ENCODE measurements at regions not wholly inside any gene's neighbourhood (a gene's known extent, or its start where the extent isn't known, plus 50 kb on each side); places are given as distances from the start of the nearest gene placed in this dataset.

DNA sequence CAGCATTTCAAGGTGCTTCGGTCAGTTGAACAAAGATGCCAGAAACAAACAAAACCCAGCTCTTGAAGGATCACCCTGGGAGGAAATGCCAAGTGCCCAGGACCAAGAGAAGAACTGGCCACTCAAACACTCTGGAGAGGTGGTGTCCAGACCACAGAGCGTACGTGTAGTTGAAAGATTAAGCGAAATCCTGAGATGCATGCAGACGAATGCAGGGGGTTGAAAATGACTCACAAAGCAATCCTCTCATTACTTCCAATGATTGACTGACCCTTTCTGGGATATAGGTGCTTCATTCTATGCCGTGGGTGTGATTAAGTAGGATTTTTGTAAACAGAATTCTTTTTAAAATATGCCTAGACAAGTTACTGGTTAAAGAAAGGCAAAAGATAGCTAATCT is 71.5 kb upstream of the ATXN1 start:
- Histone ChIP-seq H3K4me3 (ENCODE audit: low read length) (no peak overlapping the region), H3K4me1 (ENCODE audit: control insufficient read depth, insufficient read depth, low read length) (no peaks in the 10 kb centered on the region), H3K36me3 (ENCODE audit: control insufficient read depth, insufficient read depth, low read length) (no peaks in the 10 kb centered on the region), H3K27ac (ENCODE audit: low read length) (no peak overlapping the region), H3K27me3 (ENCODE audit: control insufficient read depth, insufficient read depth, low read length) (no peaks in the 10 kb centered on the region), H3K9me3 (ENCODE audit: control insufficient read depth, insufficient read depth, low read length) (no peaks in the 10 kb centered on the region)
- Mint-ChIP-seq H3K9me3 (no peaks in the 10 kb centered on the region), H3K36me3 (no peaks in the 10 kb centered on the region), H3K27ac (no peak overlapping the region), H3K27me3 (ENCODE audit: low read depth in 2 of 2) (peaks cover 0 to 9% of the 10 kb centered on the region in 2 donors), H3K4me3 (no peak overlapping the region), H3K4me1 (peaks cover 19 to 25% of the 10 kb centered on the region in 2 donors)
- TF ChIP-seq, protein P1, sequence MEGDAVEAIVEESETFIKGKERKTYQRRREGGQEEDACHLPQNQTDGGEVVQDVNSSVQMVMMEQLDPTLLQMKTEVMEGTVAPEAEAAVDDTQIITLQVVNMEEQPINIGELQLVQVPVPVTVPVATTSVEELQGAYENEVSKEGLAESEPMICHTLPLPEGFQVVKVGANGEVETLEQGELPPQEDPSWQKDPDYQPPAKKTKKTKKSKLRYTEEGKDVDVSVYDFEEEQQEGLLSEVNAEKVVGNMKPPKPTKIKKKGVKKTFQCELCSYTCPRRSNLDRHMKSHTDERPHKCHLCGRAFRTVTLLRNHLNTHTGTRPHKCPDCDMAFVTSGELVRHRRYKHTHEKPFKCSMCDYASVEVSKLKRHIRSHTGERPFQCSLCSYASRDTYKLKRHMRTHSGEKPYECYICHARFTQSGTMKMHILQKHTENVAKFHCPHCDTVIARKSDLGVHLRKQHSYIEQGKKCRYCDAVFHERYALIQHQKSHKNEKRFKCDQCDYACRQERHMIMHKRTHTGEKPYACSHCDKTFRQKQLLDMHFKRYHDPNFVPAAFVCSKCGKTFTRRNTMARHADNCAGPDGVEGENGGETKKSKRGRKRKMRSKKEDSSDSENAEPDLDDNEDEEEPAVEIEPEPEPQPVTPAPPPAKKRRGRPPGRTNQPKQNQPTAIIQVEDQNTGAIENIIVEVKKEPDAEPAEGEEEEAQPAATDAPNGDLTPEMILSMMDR (IDR thresholded peaks at IDR 0.05): no peak
- 91% methylated on average over 5 of the region's 6 CpGs for WGBS (ENCODE audit: insufficient coverage)
- intact Hi-C loops (cut with micrococcal nuclease): no loop called here
- no peak for ATAC-seq
- DNase-seq: no peak

GRCh38 chr6:16832043-16832567 is 70.8 kb upstream of the ATXN1 start:
- intact Hi-C loops (cut with micrococcal nuclease): no loop called here
- no peak overlapping the region for H3K4me3 Mint-ChIP-seq
- DNase-seq: no peak
- no peaks in the 10 kb centered on the region for H3K36me3 Mint-ChIP-seq
- TF ChIP-seq, protein P1 (IDR thresholded peaks at IDR 0.05): no peak
- no peaks in the 10 kb centered on the region for H3K36me3 ChIP-seq (ENCODE audit: control insufficient read depth, insufficient read depth, low read length)
- no peak for ATAC-seq
- no peak overlapping the region for H3K27ac ChIP-seq (ENCODE audit: low read length)
- 93% methylated on average over 5 of the region's 5 CpGs for WGBS (ENCODE audit: insufficient coverage)
- peaks cover 19 to 25% of the 10 kb centered on the region in 2 donors for H3K4me1 Mint-ChIP-seq
- no peaks in the 10 kb centered on the region for H3K27me3 ChIP-seq (ENCODE audit: control insufficient read depth, insufficient read depth, low read length)
- H3K9me3 Mint-ChIP-seq: no peaks in the 10 kb centered on the region
- no peaks in the 10 kb centered on the region for H3K9me3 ChIP-seq (ENCODE audit: control insufficient read depth, insufficient read depth, low read length)
- H3K27me3 Mint-ChIP-seq (ENCODE audit: low read depth in 2 of 2): peaks cover 6 to 9% of the 10 kb centered on the region in 2 donors
- peak overlapping the region in 1 of 2 donors; percentile 39 for H3K27ac Mint-ChIP-seq
- H3K4me3 ChIP-seq (ENCODE audit: low read length): no peak overlapping the region
- no peaks in the 10 kb centered on the region for H3K4me1 ChIP-seq (ENCODE audit: control insufficient read depth, insufficient read depth, low read length)

GRCh38 chr6:16831136-16831535 is 69.9 kb upstream of the ATXN1 start:
- Mint-ChIP-seq H3K4me1 (peaks cover 9 to 16% of the 10 kb centered on the region in 2 donors), H3K27me3 (ENCODE audit: low read depth in 2 of 2) (peaks cover 9 to 12% of the 10 kb centered on the region in 2 donors), H3K27ac (no peak overlapping the region), H3K36me3 (no peaks in the 10 kb centered on the region), H3K9me3 (no peaks in the 10 kb centered on the region), H3K4me3 (no peak overlapping the region)
- Histone ChIP-seq H3K27ac (ENCODE audit: low read length) (no peak overlapping the region), H3K4me3 (ENCODE audit: low read length) (no peak overlapping the region), H3K36me3 (ENCODE audit: control insufficient read depth, insufficient read depth, low read length) (no peaks in the 10 kb centered on the region), H3K27me3 (ENCODE audit: control insufficient read depth, insufficient read depth, low read length) (no peaks in the 10 kb centered on the region), H3K9me3 (ENCODE audit: control insufficient read depth, insufficient read depth, low read length) (no peaks in the 10 kb centered on the region), H3K4me1 (ENCODE audit: control insufficient read depth, insufficient read depth, low read length) (no peaks in the 10 kb centered on the region)
- no peak for ATAC-seq
- TF ChIP-seq, protein P1 (IDR thresholded peaks at IDR 0.05): no peak
- intact Hi-C loops (cut with micrococcal nuclease): no loop called here
- no peak for DNase-seq
- 67% methylated on average over 4 of the region's 8 CpGs for WGBS (ENCODE audit: insufficient coverage)

DNA sequence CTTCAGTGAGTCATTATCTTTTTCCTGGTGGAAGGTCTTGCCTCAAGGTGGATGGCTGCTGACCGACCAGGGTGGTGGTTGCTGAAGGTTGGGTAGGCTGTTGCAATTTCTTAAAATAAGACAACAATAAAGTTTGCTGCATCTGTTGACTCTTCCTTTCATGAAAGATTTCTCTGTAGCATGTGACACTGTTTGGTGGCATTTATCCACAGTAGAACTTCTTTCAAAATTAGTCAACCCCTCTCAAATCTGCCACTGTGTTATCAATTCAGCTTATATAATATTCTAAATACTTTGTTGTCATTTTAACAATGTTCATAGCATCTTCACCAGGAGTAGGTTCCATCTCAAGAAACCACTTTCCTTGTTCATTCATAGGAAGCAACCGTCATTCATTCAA is 66.8 kb upstream of the ATXN1 start:
- no peak overlapping the region for H3K4me3 Mint-ChIP-seq

More for the DNA sequence above, 66.8 kb upstream of the ATXN1 start:
- WGBS (ENCODE audit: insufficient coverage): 82% methylated on average over 2 of the region's 2 CpGs
- no peaks in the 10 kb centered on the region for H3K9me3 ChIP-seq (ENCODE audit: control insufficient read depth, insufficient read depth, low read length)
- no peak overlapping the region for H3K4me3 ChIP-seq (ENCODE audit: low read length)
- Mint-ChIP-seq H3K4me1 (peaks cover 7 to 12% of the 10 kb centered on the region in 2 donors), H3K9me3 (no peaks in the 10 kb centered on the region), H3K27ac (no peak overlapping the region), H3K27me3 (ENCODE audit: low read depth in 2 of 2) (peaks cover 15 to 30% of the 10 kb centered on the region in 2 donors), H3K36me3 (no peaks in the 10 kb centered on the region)
- H3K27ac ChIP-seq (ENCODE audit: low read length): no peak overlapping the region
- H3K27me3 ChIP-seq (ENCODE audit: control insufficient read depth, insufficient read depth, low read length): peaks cover 3% of the 10 kb centered on the region
- ATAC-seq (no peak), DNase-seq (no peak)
- TF ChIP-seq, protein P1 (IDR thresholded peaks at IDR 0.05): no peak
- no peaks in the 10 kb centered on the region for H3K4me1 ChIP-seq (ENCODE audit: control insufficient read depth, insufficient read depth, low read length)
- intact Hi-C loops (cut with micrococcal nuclease): no loop called here
- no peaks in the 10 kb centered on the region for H3K36me3 ChIP-seq (ENCODE audit: control insufficient read depth, insufficient read depth, low read length)
